Transverse colon (tissue), 4 donors: ENCODE measurements at regions not wholly inside any gene's neighbourhood (a gene's known extent, or its start where the extent isn't known, plus 50 kb on each side); places are given as distances from the start of the nearest gene placed in this dataset.

Experiments used
- CTCF ChIP-seq, 5 experiments: fragments of 200-600 bp in 3 of 5; fragments of 450-650 bp in 2 of 5; sonication (generic) in 3 of 5; IDR thresholded peaks; 1 replicate in 2 of 5; 2 replicates in 3 of 5; pipeline ENCODE4 v1.5.1; 2016 to 2017; ENCODE audit warnings: antibody characterized with exemption in 5 of 5, inconsistent platforms in 3 of 5, mild to moderate bottlenecking in 2 of 5, moderate library complexity in 1 of 5
- POLR2AphosphoS5 ChIP-seq, 3 donors: sonication (generic); formaldehyde crosslinking; IDR thresholded peaks; one replicate each; pipeline ENCODE4 v1.6.1; 2016; ENCODE audit warnings: antibody characterized with exemption in 3 of 3

- no peak for TF ChIP-seq POLR2AphosphoS5 (IDR thresholded peaks at IDR 0.05)
- no peak for TF ChIP-seq CTCF (IDR thresholded peaks at IDR 0.05)
These were observed 65.2 kb upstream of the EPS8L3 start for GRCh38 chr1:109828756-109829505.
